Stomach (tissue), 4 donors: ENCODE measurements at regions not wholly inside any gene's neighbourhood (a gene's known extent, or its start where the extent isn't known, plus 50 kb on each side); places are given as distances from the start of the nearest gene placed in this dataset.
"Not testable (repeated sequence)": the region's sequence is repeated elsewhere in the genome, so short reads cannot be mapped to it uniquely, and the experiment has no call there.

Experiments used
- EP300 ChIP-seq: sonication (generic); formaldehyde crosslinking; IDR thresholded peaks from one replicate; pipeline ENCODE4 v1.6.1; 2017; ENCODE audit warnings: antibody characterized with exemption
- POLR2A ChIP-seq, 4 donors: fragments of 450-650 bp; IDR thresholded peaks; one replicate each; pipeline ENCODE4 v1.6.1; 2016; ENCODE audit warnings: antibody characterized with exemption in 4 of 4, control low read depth in 2 of 4, mild to moderate bottlenecking in 1 of 4, moderate library complexity in 1 of 4
- TF ChIP-seq, protein P1 (sequence below), 7 experiments: fragments of 450-650 bp in 4 of 7; fragments of 200-600 bp in 3 of 7; sonication (generic) in 3 of 7; IDR thresholded peaks; one replicate each; pipeline ENCODE4 v1.5.1; 2016 to 2019; ENCODE audit warnings: antibody characterized with exemption in 7 of 7, control low read depth in 2 of 7, mild to moderate bottlenecking in 1 of 7

DNA sequence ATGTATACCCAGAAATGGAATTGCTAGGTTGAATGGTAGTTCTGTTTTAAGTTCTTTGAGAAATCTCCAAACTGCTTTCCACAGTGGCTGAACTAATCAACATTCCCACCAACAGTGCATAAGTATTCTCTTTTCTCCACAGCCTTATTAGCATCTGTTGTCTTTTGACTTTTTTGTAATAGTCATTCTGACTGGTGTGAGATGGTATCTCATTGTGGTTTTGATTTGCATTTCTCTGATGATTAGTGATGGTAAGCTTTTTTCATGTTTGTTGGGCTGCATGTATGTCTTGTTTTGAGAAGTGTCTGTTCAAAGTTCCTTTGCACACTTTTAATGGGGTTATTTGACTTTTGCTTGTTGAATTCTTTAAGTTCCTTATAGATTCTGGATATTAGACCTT, 52.4 kb upstream of the EHHADH start:
- TF ChIP-seq, protein P1, sequence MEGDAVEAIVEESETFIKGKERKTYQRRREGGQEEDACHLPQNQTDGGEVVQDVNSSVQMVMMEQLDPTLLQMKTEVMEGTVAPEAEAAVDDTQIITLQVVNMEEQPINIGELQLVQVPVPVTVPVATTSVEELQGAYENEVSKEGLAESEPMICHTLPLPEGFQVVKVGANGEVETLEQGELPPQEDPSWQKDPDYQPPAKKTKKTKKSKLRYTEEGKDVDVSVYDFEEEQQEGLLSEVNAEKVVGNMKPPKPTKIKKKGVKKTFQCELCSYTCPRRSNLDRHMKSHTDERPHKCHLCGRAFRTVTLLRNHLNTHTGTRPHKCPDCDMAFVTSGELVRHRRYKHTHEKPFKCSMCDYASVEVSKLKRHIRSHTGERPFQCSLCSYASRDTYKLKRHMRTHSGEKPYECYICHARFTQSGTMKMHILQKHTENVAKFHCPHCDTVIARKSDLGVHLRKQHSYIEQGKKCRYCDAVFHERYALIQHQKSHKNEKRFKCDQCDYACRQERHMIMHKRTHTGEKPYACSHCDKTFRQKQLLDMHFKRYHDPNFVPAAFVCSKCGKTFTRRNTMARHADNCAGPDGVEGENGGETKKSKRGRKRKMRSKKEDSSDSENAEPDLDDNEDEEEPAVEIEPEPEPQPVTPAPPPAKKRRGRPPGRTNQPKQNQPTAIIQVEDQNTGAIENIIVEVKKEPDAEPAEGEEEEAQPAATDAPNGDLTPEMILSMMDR (IDR thresholded peaks at IDR 0.05), result not testable (repeated sequence)
- not testable (repeated sequence) for TF ChIP-seq POLR2A (IDR thresholded peaks at IDR 0.05); EP300
